ENCODE measurements at regions not wholly inside any gene's neighbourhood (a gene's known extent, or its start where the extent isn't known, plus 50 kb on each side); places are given as distances from the start of the nearest gene placed in this dataset.

DNA sequence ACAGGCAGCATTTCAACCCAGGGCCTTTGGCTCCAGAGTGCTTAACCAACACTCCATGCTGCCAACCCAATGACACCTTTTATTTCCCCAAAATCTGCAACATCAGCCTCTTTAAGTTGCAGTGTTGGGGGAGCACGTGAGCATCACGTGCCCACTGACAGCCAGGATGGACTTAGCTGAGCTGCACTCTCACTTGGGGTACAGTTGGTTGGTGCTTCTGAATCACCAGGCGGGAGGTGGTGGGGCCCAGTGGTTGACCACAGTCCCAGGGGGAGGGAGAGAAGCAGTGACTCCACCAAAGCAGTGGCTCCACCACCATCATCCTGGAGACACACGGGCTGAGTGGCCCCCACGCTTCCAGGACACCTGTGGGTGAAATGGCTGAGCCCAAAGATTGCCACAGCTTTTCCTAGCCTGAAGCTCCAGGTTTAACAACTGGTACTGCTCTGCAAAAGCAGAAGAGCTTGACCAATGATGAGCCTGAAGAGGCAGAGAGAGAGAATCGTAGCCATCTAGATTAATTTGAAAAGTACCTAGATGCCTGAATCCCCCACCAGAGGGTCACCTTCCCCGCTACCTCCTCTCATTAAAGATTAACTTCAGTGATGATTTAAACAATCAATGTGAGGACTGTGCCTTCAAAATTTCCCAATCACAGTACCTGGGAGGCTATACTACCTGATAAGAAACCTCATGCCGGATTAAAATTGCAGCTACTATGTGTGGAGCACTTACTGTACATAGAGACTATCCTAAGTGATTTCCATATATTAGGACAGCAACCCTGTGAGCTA lies 193.8 kb downstream of the FOXO1 start:
- ChIA-PET CTCF (ENCODE audit: unreplicated experiment) (interaction anchor here (1.0 kb wide), 1 partner anchor 15 kb away, joined by 3 read pairs; no protein-coding TSS in a partner anchor), POLR2A (interaction anchor here (0.6 to 1.3 kb wide), 8 partner anchors 8 to 187 kb away, joined by 3 to 9 read pairs (median 3); no protein-coding TSS in a partner anchor)
- no peak for DNase-seq (ENCODE audit: low spot score)

DNA sequence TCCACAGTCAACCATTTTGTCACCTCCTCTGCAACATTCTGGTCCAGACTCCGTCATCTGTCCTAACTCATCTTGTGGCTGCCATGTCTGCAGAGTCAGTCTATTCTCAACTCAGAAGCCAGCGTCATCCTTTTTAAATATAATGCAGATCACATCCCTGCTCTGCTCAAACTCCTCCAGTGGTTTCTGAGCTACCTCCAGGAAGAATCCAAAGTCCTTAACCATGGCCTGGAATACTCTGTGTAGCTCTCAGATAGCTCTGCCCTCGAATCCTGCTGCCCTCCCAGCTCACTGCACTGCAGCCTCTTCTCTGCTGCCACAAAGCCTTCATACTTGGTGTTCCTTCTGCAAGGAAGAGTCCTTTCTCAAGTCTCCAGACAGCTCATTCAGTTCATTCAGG lies 190.8 kb downstream of the FOXO1 start:
- Histone ChIP-seq H3K36me3 (ENCODE audit: insufficient read depth, low read length) (no peaks in the 10 kb centered on the region; the same call in 1 of the 2 replicates), H3K79me2 (ENCODE audit: insufficient read depth, low read depth, low read length) (peaks cover 31% of the 10 kb centered on the region; the same call in 1 of the 2 replicates), H4K20me1 (ENCODE audit: insufficient read depth, low read length) (no peaks in the 10 kb centered on the region), H2AFZ (ENCODE audit: low read length) (no peak overlapping the region), H3K4me2 (ENCODE audit: low read length) (no peak overlapping the region), H3K27ac (ENCODE audit: low read depth, low read length, poor library complexity, severe bottlenecking) (no peak overlapping the region), H3K4me3 (ENCODE audit: low read depth, low read length, poor library complexity, severe bottlenecking) (no peak overlapping the region), H3K9me3 (ENCODE audit: low read length) (no peaks in the 10 kb centered on the region), H3K4me1 (ENCODE audit: insufficient read depth, low read length, poor library complexity, severe bottlenecking) (peaks cover 68% of the 10 kb centered on the region), H3K9me2 (ENCODE audit: insufficient read depth, low read length) (no peaks in the 10 kb centered on the region)
- no TSS peak for BruUV-seq (replicated peaks)
- intact Hi-C loops (cut with micrococcal nuclease; ENCODE audit: unreplicated experiment): no loop called here
- ChIA-PET CTCF (ENCODE audit: unreplicated experiment) (interaction anchor here (1.0 kb wide), 1 partner anchor 193 kb away, joined by 3 read pairs; no protein-coding TSS in a partner anchor), POLR2A (interaction anchor here (0.6 to 2.5 kb wide), 9 partner anchors 9 to 172 kb away, joined by 3 to 11 read pairs (median 3); no protein-coding TSS in a partner anchor)
- no peak for DNase-seq (ENCODE audit: low spot score)
- TF ChIP-seq EZH2phosphoT487 (IDR thresholded peaks at IDR 0.05; ENCODE audit: borderline replicate concordance, low read depth, low read length) (no peak), CTCF (conservative IDR thresholded peaks at IDR 0.05; ENCODE audit: low read length) (no peak)

More for the DNA sequence above, 193.8 kb downstream of the FOXO1 start:
- BruUV-seq (replicated peaks): no TSS peak
- intact Hi-C loops (cut with micrococcal nuclease; ENCODE audit: unreplicated experiment): no loop called here
- TF ChIP-seq CTCF (conservative IDR thresholded peaks at IDR 0.05; ENCODE audit: low read length) (0 out of 2 replicates have a peak, but pooled peaks have one; percentile 22), EZH2phosphoT487 (IDR thresholded peaks at IDR 0.05; ENCODE audit: borderline replicate concordance, low read depth, low read length) (no peak)
- Histone ChIP-seq H3K4me3 (ENCODE audit: low read depth, low read length, poor library complexity, severe bottlenecking) (no peak overlapping the region), H2AFZ (ENCODE audit: low read length) (no peak overlapping the region), H3K9me2 (ENCODE audit: insufficient read depth, low read length) (no peaks in the 10 kb centered on the region), H3K9me3 (ENCODE audit: low read length) (no peaks in the 10 kb centered on the region), H4K20me1 (ENCODE audit: insufficient read depth, low read length) (no peaks in the 10 kb centered on the region), H3K4me2 (ENCODE audit: low read length) (0 out of 2 replicates have a peak overlapping the region, but pooled peaks have one; percentile 1), H3K79me2 (ENCODE audit: insufficient read depth, low read depth, low read length) (peaks cover 9% of the 10 kb centered on the region; the same call in 1 of the 2 replicates), H3K27ac (ENCODE audit: low read depth, low read length, poor library complexity, severe bottlenecking) (no peak overlapping the region), H3K36me3 (ENCODE audit: insufficient read depth, low read length) (no peaks in the 10 kb centered on the region; the same call in 1 of the 2 replicates), H3K4me1 (ENCODE audit: insufficient read depth, low read length, poor library complexity, severe bottlenecking) (peaks cover 39% of the 10 kb centered on the region)
